HG03442 (cell line): ENCODE measurements at regions not wholly inside any gene's neighbourhood (a gene's known extent, or its start where the extent isn't known, plus 50 kb on each side); places are given as distances from the start of the nearest gene placed in this dataset.
A peak's percentile ranks its signal among the peaks of the same experiment; 100 is the strongest.

Experiments used
- ATAC-seq: cut with Tn5 transposase; IDR thresholded peaks from one replicate; pipeline ENCODE4 v1.9.1; 2021; ENCODE audit warnings: mild to moderate bottlenecking, moderate library complexity; ENCODE audit not compliant: unreplicated experiment

DNA sequence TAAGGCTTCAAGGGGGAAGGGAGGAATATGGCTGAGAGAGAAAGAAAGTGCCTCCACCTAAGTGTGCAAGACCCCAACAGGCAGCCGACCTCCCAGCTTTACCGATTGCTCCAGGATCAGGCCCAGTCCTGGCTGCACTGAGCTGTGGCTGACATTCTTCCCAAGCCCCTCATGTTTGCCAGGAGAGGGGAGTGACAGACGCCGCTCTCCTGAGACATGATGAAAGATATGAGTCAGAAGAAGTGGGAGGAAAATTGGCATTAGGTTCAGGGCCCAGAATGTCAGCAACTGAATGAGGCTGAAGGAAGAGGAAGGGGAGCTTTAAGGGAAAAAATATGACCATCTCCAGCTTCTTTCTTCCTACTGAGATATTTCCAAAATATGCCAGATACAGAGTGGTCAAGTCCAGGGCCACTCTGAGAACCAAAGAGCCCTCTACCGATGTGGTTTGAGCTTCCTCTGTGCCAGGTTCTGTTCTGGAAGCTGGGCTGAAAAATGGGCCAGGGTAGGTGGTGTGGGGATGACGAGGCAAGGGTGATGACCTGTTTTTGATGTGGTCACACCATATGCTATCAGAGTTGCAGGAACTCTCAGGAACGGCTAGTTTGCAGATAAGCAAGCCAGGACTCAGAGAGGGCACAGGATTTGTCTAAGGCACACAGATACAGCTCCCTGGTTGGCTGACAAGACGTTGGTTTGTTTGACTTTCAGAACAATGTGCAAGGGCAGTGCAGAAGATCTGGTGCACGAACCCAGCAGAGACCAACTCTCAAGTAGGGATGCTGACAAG is 176.7 kb downstream of the SOX9 start:
- ATAC-seq: no peak

DNA sequence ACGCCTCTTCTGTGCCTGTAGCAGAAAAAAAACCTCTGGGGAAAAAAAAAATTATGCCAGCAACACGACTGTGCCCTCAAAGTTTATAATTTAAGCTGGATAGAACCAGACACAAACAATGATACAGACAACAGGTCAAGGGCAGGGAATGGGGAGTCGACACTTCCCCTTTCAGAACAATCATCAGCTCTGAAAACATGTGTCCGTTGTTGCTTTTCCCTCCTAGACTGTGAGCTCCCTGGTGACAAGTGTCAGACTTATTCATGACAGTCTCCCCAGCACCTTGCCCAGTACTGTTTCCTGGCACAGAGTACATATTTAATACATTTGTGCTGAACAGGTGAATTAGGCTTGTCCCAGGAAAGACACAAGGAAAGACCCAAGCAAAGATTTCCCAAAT is 178.3 kb downstream of the SOX9 start:
- no peak for ATAC-seq

DNA sequence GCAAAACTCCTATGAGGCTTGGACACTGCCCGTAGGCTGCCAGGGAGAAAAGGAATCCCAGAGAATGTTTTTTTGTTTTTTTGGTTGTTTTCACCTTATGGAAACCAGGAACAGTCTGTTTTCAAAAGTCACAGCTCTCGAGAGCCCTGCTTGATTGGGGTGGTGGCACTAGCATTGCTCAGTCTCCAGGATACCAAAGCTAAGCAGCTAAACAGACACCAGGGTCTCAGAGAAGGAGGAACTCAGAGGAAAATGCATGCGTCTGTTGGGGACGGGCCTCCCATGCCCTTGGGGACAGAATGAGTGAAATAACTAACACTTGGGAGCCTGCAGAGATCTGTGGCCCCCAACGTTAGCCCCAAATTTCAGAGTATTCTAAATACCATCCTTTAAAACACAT is 178.8 kb downstream of the SOX9 start:
- ATAC-seq: no peak

DNA sequence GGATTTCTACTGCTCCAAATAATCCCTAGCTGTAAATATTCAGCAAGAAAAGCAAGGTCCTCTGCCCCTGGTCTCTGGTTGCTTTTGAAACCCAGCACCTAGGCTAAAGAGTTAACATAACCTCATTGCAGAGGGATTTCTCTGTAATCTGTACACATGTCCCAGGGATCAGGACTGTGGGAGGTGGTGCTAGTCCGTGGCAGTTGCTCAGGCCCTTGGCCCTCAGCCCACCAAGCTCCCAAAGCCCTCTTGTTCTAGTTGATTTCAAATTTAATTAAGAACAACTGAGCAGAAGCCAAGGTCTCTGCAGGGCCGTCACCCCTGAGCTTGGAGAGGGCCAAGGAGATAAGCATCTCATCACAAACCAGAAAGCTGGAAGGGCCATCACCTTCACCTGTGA is 181.1 kb downstream of the SOX9 start:
- no peak for ATAC-seq

DNA sequence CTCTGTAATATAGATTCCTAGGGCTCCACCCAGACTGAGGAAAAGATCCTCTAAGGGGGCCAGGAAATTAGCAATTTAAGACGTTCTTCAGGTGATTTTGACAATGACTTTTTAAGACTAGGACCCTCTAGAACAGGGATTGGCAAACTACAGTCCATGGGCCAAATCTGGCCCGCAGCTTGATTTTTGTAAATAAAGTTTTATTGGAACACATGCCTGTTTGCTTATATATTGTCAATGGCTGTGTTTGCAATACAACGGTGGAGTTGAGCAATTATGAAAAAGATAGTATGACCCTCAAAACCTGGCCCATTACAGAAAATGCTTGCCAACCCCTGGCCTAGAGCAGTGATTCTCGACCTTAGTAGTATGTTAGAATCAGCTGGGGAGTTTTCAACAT is 181.9 kb downstream of the SOX9 start:
- ATAC-seq: no peak

DNA sequence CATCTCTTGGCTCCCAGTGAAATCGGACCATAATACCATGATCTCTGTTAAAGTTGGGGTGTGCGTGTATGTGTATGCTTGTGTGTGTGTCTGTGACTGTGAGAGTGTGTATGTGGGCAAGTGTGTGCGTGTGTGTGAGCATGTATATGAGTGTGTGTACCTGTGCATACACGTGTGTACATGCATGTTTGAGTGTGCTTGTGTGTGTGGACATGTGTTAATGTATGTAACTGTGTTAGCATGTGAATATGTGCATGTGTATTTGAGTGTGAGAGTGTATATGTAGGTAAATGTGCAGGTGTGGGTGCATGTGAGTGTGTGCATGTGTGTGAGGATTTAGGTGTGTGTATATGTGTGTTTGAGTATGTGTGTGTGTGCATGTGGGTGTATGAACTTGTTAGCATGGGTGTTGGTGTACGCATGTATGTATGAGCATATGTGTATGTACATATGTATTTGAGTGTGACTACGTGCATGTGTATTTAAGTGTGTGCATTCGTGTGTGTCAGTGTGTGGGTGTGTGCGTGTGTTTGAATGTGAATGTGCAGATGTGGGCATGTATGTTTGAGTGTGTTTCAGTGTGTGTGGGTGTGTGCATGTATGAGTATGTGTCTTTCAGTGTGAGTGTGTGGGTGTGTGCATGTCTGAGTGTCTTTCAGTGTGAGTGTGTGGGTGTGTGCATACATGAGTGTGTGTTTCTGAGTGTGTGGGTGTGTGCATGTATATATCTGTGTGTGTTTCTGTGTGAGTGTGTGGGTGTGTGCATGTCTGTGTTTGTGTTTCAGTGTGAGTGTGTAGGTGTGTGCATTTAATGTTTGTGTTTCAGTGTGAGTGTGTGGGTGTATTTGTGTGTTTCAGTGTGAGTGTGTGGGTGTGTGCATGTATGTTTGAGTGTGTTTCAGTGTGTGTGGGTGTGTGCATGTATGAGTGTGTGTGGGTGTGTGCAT is 183.2 kb downstream of the SOX9 start:
- no peak for ATAC-seq

DNA sequence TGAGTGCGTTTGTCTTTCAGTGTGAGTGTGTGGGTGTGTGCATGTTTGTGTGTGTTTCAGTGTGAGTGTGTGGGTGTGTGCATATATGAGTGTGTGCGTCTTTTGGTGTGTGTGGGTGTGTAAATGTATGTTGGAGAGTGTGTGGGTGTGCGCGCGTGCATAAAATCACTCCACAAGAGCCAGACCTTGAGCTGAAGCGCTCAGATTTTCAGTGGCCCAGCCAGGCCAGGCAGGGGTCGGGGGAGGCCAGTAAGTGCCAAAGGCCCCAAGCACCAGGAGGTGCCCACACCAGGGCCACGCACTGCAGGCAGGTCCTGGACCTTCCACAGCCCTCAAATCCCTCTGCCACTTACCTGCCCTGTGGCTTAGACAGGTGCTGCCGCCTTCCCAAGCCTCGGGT is 184.0 kb downstream of the SOX9 start:
- ATAC-seq: no peak

DNA sequence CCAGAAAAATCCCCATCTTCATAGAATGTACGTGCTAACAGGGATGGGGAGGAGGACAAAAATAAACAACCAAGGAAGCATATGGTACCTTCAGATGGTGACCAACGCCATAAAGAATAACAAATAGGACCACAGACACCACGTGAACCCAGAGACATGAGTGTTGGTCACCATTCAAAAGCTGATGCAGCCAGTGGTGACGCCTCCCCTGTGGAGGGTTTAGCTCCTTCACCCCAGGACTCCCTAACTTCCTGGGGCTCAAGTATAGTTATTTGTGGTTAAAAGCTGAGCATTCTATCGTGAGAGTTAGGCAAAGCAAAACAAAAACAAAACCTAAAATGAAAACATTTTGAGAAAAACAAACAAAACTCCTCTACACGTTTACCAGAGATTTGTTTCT is 184.7 kb downstream of the SOX9 start:
- no peak for ATAC-seq

DNA sequence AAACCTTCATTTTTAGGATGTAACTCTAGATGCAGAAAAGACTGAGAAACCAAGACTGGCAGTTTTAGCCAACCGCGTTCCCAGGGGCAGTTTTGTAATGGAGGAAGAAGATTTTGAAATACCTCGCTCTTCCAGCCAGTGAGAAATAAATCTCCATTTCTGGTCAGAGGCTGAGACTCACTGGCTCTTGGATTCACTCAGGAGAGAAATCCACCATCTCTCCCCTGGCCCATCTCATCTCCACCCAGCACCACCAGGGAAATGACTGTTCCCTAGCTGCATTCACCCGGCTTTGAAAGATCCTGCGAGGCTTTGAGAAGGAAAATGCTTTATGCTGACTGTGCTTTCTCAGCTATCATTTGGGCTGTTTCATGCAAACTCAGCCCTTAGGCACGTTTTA is 185.2 kb downstream of the SOX9 start:
- ATAC-seq: no peak

DNA sequence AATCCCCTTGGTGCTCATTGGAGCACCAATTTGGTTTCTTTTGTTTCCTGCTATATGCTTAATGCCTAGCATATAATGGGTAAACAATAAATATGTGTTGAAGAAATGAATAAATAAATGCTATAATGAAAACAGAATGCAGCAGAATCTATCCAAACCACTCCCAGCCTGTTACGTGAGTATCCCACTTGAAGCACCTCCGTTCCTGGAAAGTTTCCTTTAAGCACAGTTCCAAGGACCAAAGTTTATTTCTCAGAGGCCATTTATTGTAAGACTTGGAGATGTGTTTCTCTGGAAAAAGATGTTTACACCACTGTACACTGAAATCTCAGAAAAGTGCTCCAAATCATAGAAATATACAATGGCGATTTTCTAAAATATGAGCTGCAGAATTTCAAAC is 187.0 kb downstream of the SOX9 start:
- ATAC-seq: no peak

DNA sequence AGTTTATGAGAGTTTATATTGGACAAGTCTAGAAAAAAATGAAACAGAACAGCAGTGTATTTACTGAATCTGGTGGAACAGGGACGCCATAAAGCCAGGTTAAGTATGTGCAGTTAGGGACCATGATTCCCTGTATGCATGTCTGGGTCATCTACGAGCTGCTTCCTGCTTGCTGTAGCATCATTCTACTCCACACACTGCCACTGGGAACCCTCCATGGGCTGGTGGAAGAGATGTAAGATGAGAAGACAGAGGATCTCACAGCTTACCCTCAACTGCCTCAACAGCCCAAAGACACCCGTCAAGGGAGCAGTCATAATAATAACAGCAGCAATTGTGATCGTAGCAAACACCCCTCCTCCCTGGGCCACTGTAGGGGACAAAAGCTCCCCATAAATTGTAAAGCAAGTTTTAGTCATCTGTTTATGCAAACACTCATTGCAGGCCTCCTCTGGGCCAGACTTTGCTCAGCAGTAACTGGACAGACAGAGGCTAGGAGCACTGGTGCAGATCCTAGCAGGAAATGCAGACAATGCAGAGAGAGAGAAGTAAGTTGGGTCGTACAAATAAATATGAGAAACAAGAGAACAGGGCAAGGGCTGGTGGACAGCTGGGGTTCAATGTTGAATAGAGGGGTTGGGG is 188.0 kb downstream of the SOX9 start:
- ATAC-seq: peak; percentile 54

DNA sequence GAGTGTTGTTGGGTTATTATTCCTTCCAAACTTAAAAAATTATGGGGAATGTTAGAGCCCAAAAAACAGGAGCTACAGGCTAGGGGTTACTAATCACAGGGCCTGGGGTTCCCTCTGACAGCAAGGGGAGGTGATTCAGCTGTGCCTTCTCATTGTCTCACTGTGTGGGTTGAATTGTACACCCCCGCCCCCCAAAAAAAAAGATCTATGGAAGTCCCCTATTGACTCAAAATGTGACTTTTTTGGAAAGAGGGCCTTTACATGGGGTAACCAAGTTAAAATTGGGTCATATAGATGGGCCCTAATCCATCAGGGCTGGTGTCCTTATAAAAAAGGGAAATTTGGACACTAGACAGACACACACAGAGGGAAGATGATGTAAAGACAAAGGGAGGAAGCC is 190.2 kb downstream of the SOX9 start:
- ATAC-seq: no peak

DNA sequence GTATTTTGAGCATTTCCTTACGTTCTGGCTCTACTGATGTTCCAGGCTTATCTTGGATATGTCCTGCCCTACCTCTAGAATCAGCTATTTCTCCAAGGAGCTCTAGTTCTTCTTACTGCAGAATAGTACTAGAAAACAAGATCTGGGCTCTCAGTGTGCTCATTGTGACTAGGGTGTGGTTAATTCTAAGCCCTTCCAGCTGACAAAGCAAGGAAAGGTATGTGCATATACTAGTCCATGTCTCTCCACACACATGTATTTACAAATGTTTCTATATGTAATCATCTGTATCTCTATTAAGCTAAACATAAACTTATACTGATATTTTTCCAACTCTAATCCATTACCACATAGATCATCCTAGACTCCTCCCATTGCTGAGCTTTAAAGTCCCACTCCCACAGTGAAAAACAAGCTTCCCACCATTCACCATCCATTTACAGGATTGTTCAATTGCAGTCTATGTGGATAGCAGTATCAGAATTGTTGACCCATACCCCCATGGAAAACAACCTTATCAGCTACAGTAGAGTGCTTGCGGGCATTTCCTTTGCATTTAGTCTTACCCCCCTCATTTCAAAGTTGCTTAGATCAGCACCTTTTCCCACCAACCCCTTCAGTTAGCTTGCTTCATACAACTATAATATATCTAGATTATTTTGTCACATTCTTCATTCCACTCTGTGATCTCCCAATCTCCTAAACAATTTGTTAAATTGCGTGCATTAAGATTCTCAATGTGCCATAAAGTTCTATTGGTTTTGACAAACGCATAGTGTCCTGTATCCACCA is 194.5 kb downstream of the SOX9 start:
- ATAC-seq: no peak

DNA sequence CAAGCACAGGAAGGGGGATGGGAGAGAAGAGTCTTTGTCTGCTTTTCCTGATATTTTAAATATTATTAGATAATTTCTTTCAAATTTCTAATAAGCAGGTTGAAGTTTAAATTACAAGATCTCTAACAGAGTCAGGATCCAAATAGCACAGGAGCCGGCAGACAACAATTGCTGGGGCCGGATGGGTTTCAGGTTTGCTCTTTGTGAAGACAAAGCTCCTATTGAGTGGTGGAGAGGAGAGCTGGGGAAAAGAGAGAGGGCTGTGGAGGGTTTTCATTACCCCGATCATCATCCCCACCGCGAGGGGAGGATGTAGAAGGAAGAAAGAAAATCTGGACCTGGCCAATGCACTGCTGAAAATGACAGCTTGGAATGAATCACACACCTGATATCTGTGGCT is 197.3 kb downstream of the SOX9 start:
- no peak for ATAC-seq

DNA sequence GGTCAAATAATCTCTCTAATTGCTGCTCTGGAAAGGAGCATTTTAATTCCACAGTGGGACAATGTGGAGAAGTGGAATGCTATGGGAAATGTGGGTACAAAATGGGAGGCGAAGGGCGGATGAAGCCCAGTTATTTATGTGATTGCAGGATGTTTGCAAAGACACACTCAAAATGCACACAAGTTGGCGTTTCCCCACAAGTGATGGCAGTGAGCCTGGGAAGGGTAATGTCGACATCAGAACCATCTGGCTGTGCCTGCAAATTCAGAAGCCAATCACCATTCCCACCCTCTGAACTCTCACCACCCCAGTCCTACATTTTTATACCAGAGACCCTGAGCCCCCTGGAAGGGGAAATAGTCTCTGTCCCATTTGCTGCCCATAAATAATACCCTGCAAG is 201.1 kb downstream of the SOX9 start:
- ATAC-seq: no peak

DNA sequence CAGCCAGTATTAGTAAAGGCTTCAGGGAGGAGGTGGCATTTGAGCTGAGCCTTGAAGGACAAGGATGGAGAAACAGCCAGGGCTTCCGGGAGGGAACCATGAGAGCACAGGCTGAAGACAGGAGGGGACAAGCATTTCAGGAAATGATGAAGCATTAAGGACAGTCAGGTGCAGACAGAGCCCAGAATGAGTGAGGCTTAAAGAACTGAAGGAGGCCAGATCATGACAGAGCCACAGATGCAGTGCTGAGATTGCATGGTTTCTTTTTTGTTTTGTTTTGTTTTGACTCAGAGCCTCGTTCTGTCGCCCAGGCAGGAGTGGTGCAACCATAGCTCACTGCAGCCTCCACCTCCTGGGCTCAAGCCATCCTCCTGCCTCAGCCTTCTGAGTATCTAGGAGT is 211.5 kb downstream of the SOX9 start:
- ATAC-seq: peak; percentile 81

DNA sequence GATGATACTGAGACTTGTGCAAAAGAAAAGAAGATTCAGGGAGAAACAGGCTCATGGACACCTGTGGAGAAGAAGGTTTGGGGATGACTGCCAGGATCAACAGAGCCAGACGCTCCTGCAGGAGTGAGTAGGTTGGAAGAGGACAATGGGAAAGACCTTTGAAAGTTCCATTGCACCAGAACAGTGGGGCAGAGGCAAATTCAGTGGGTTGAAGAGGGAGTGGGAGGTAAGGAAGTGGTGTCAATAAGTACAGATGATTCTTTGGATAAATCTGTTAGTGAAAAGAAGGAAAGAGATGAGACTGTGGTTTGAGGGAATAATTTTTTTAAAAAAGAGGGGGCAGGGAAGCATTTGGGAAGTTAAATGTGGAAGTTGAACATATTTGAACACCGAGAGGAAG is 212.8 kb downstream of the SOX9 start:
- no peak for ATAC-seq

DNA sequence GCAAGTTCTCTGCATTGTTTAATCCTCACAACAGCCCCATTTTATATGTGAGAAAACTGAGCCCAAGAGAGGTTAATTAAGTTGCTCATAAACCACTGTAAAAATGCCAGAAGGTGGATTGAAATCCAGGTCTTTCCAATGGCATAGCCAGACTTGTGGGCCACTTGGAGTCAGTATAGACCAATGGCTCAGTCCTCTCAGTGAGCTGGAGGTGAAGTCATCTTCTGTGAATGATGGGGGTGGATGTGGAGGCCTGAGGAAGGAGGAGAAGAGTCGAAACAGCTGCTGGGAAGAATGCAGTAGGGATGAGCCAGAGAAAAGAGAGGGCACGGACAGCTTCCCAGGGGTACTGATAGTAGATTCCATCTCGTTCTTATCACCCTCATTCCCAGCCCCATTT is 213.4 kb downstream of the SOX9 start:
- no peak for ATAC-seq

DNA sequence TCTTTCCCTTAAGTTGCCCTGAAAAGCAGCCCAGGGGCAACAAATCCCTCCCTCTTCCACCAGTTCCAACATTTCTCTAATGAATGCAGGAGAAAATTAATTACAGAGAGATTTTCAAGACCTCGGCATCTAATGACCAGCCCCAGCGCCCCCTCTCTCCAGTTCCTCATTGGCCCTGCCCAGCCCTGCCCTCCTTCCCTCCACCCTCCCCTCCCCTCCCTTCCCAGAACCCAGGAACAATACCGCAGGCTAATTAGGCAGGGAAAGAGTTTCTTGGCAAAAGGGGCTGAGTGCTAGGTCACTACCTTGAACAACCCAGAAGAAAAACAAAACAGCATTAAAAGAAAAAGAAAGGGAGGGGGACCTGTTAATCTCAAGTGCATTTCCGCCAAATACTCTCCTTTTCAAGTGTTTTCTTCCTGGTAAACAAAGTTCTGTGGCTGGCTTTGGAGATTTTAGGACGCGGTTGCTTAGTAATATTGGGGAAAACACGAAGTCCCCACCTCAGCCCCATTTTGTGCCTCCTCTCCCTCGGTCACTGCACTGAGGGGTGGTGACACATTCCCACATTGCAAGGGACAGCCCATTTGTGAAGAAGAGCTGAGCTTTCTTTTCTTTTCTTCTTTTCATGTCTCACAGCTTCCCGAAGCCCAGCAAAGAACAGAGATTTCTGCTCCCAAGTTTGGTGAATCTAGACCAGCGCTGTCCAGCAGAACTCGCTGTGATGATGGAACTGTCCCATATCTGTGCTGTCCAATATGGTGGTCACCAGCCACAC is 215.4 kb downstream of the SOX9 start:
- ATAC-seq: no peak

DNA sequence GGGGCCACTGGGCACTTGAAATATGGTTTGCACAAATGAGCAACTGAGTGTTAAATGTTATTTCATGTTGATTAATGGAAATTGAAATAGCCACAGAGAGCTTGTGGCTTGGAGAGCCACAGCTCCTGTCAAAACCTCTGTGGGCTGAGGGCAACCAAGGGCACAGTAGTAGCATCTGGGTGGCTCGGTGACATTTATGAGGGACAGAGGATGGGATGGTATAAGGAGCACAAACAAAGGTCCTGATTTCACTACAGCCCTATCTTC is 215.9 kb downstream of the SOX9 start:
- no peak for ATAC-seq
